HG02973 (cell line): ENCODE measurements at regions not wholly inside any gene's neighbourhood (a gene's known extent, or its start where the extent isn't known, plus 50 kb on each side); places are given as distances from the start of the nearest gene placed in this dataset.

Source experiments
- ATAC-seq: cut with Tn5 transposase; IDR thresholded peaks from one replicate; pipeline ENCODE4 v1.9.1; 2021; ENCODE audit warnings: moderate library complexity; ENCODE audit not compliant: unreplicated experiment

GRCh38 chr4:184529283-184529682 lies 54.9 kb upstream of the IRF2 start:
- no peak for ATAC-seq

DNA sequence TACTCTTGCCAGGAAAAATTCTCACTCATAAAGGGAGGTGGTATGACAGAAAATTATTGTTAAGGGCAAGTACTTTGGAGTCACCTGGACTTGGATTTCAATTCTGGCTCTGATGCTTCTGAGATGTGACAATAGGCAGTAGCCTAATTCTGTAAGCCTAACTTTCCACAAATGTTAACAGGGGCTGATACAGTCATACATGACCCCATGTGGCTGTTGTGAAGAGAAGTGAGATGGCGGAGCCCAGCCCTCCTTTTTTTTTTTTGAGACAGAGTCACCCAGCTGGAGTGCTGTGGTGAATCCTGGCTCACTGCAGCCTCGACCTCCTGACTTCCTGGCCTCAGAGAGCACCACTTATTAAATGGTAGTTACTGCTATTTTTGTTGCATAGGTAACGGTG lies 54.4 kb upstream of the IRF2 start:
- no peak for ATAC-seq

- no peak for ATAC-seq
Measured at GRCh38 chr4:184528051-184528450, 53.7 kb upstream of the IRF2 start.

DNA sequence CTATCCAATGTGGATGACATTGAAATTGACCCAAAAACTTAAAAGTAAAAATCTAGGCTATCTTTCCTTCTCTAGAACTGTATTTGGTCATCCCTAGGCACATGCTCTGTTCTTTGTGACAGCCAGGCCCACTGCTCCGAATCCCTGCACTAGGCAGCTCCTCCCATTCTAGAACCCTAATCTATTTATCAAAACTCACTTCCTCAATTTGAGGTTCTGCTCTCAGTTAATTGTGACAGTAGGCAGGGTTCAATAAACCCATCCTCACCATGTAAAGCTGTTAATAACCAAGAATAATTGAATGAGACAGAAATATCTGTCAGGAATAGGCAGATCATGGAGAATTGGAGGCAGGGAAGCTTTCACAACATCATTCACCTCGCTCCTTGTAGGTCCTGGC lies 51.9 kb upstream of the IRF2 start:
- no peak for ATAC-seq
